GM23338 (cell line): ENCODE measurements at regions not wholly inside any gene's neighbourhood (a gene's known extent, or its start where the extent isn't known, plus 50 kb on each side); places are given as distances from the start of the nearest gene placed in this dataset.

Experiments
- ATAC-seq: fragments of 200-7000 bp; cut with Tn5 transposase; 3 replicates; pipeline ENCODE4 v1.9.1; 2020
- DNase-seq: peaks from one replicate; pipeline ENCODE4 v3.0.0-alpha.2; 2015; ENCODE audit warnings: low spot score
- H2AFZ ChIP-seq: fragments of 200-600 bp; sonication (generic); 2 replicates; pipeline ENCODE4 v1.8.0; 2016; ENCODE audit warnings: antibody characterized with exemption, mild to moderate bottlenecking, moderate library complexity
- H3F3A ChIP-seq: fragments of 200-600 bp; sonication (generic); replicated peaks from 2 replicates; pipeline ENCODE4 v1.8.0; 2017; ENCODE audit warnings: antibody characterized with exemption, mixed run types, low read depth
- H3K27ac ChIP-seq: fragments of 200-600 bp; sonication (generic); 2 replicates; pipeline ENCODE4 v1.6.1; 2016; ENCODE audit warnings: low read depth
- H3K27me3 ChIP-seq: fragments of 200-600 bp; sonication (generic); 2 replicates; pipeline ENCODE4 v1.8.0; 2016; ENCODE audit warnings: mild to moderate bottlenecking, mixed run types, moderate library complexity; ENCODE audit not compliant: insufficient read depth
- H3K36me3 ChIP-seq: fragments of 200-600 bp; sonication (generic); 2 replicates; pipeline ENCODE4 v1.8.0; 2016; ENCODE audit warnings: mild to moderate bottlenecking; ENCODE audit not compliant: insufficient read depth
- H3K4me1 ChIP-seq: fragments of 200-600 bp; sonication (generic); 2 replicates; pipeline ENCODE4 v1.8.0; 2016; ENCODE audit warnings: mild to moderate bottlenecking, moderate library complexity; ENCODE audit not compliant: insufficient read depth
- H3K4me2 ChIP-seq: fragments of 200-600 bp; sonication (generic); 2 replicates; pipeline ENCODE4 v1.7.1; 2017; ENCODE audit warnings: mixed run types
- H3K4me3 ChIP-seq: fragments of 200-600 bp; sonication (generic); 2 replicates; pipeline ENCODE4 v1.6.1; 2016; ENCODE audit warnings: mixed run types
- H3K79me2 ChIP-seq: fragments of 200-600 bp; sonication (generic); replicated peaks from 2 replicates; pipeline ENCODE4 v1.8.0; 2017; ENCODE audit warnings: mild to moderate bottlenecking; ENCODE audit not compliant: insufficient read depth
- H3K9me2 ChIP-seq: fragments of 200-600 bp; sonication (generic); 2 replicates; pipeline ENCODE4 v1.8.0; 2017; ENCODE audit not compliant: insufficient read depth
- H4K20me1 ChIP-seq: fragments of 200-600 bp; sonication (generic); replicated peaks from 2 replicates; pipeline ENCODE4 v1.8.0; 2017; ENCODE audit warnings: mild to moderate bottlenecking; ENCODE audit not compliant: insufficient read depth
- H3K27ac Mint-ChIP-seq: 2 replicates; pipeline ENCODE4 v1.8.0; 2020; ENCODE audit warnings: inconsistent platforms, mild to moderate bottlenecking, moderate library complexity, mixed read lengths
- H3K27me3 Mint-ChIP-seq: 3 replicates; pipeline ENCODE4 v1.8.0; 2022; ENCODE audit warnings: low read depth, mild to moderate bottlenecking, moderate library complexity, mixed read lengths, inconsistent platforms; ENCODE audit not compliant: insufficient read depth, poor library complexity
- H3K36me3 Mint-ChIP-seq: 3 replicates; pipeline ENCODE4 v1.8.0; 2021; ENCODE audit warnings: low read depth, mild to moderate bottlenecking, inconsistent platforms, moderate library complexity, mixed read lengths
- H3K4me1 Mint-ChIP-seq: 3 replicates; pipeline ENCODE4 v1.8.0; 2020; ENCODE audit warnings: mild to moderate bottlenecking, inconsistent platforms, mixed read lengths
- H3K4me3 Mint-ChIP-seq: 3 replicates; pipeline ENCODE4 v1.8.0; 2021; ENCODE audit warnings: moderate library complexity, mild to moderate bottlenecking, inconsistent platforms, mixed read lengths
- H3K9me3 Mint-ChIP-seq: 3 replicates; pipeline ENCODE4 v1.8.0; 2020; ENCODE audit warnings: moderate library complexity, mild to moderate bottlenecking, inconsistent platforms, mixed read lengths
- CREB1 ChIP-seq: fragments of 250-450 bp; sonication (Bioruptor Pico); IDR thresholded peaks from 2 replicates; pipeline ENCODE4 v1.5.0; 2020; ENCODE audit warnings: low read depth, mild to moderate bottlenecking, moderate library complexity
- ETS1 ChIP-seq: IDR thresholded peaks from 2 replicates; pipeline ENCODE4 v1.6.1; 2016; ENCODE audit warnings: antibody characterized with exemption
- EZH2 ChIP-seq: fragments of 200-600 bp; sonication (generic); IDR thresholded peaks from one replicate; pipeline ENCODE4 v1.8.0; 2017; ENCODE audit warnings: antibody characterized with exemption, mild to moderate bottlenecking, low read depth; ENCODE audit not compliant: unreplicated experiment
- EZH2phosphoT487 ChIP-seq: fragments of 200-600 bp; sonication (generic); IDR thresholded peaks from one replicate; pipeline ENCODE4 v1.8.1; 2018; ENCODE audit warnings: antibody characterized with exemption; ENCODE audit not compliant: unreplicated experiment
- JUNB ChIP-seq: IDR thresholded peaks from one replicate; pipeline ENCODE4 v1.6.1; 2016; ENCODE audit warnings: antibody characterized with exemption; ENCODE audit not compliant: unreplicated experiment
- POLR2AphosphoS5 ChIP-seq: IDR thresholded peaks from 2 replicates; pipeline ENCODE4 v1.6.1; 2016; ENCODE audit warnings: antibody characterized with exemption, low read depth
- STAT1 ChIP-seq: IDR thresholded peaks from one replicate; pipeline ENCODE4 v1.6.1; 2016; ENCODE audit warnings: antibody characterized with exemption; ENCODE audit not compliant: unreplicated experiment
- ZNF114 ChIP-seq: fragments of 250-450 bp; sonication (Bioruptor Pico); IDR thresholded peaks from 2 replicates; pipeline ENCODE4 v1.5.0; 2020; ENCODE audit warnings: mild to moderate bottlenecking, moderate library complexity
- ZNF331 ChIP-seq: fragments of 250-450 bp; sonication (Bioruptor Pico); IDR thresholded peaks from 2 replicates; pipeline ENCODE4 v1.5.0; 2020; ENCODE audit warnings: low read depth, mild to moderate bottlenecking, moderate library complexity
- TF ChIP-seq, protein P1 (sequence below), 2 experiments: fragments of 200-600 bp in 1 of 2; sonication (generic) in 1 of 2; conservative IDR thresholded peaks; 2 replicates each; pipeline versions ENCODE4 v1.5.1 to v1.6.1; 2016 to 2017; ENCODE audit warnings: antibody characterized with exemption in 2 of 2, low read depth in 2 of 2, mild to moderate bottlenecking in 2 of 2, moderate library complexity in 1 of 2
- TF ChIP-seq, protein P2 (sequence below): IDR thresholded peaks from one replicate; pipeline ENCODE4 v1.6.1; 2018; ENCODE audit warnings: antibody characterized with exemption; ENCODE audit not compliant: unreplicated experiment

DNA sequence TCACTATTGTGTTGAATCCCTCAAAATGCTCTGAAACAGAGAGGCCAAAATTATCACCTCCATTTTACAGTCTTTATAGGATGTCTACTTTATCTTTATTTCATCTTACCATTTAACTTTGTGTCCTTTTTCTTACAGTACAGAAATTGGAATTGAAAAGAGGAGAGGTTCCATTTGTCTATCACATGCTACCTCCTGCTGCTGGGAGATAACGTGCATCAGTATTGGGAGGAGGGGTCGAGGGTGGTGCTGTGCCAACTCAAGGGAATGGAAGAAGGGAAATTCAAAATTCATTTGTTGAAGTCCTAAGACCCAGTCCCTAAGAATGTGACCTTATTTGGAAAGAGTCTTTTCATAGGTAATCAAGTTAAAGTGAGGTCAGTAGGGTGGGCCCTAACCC lies 85.3 kb downstream of the HHIPL2 start:
- Histone ChIP-seq H3K27me3 (no peaks in the 10 kb centered on the region), H3K27ac (no peak overlapping the region), H3K79me2 (no peaks in the 10 kb centered on the region), H3K9me2 (peaks cover 4% of the 10 kb centered on the region; the same call in 1 of the 2 replicates), H4K20me1 (no peaks in the 10 kb centered on the region), H2AFZ (no peak overlapping the region), H3K36me3 (no peaks in the 10 kb centered on the region), H3K4me3 (no peak overlapping the region), H3F3A (no peaks in the 10 kb centered on the region), H3K4me2 (no peak overlapping the region), H3K4me1 (0 out of 2 replicates have a peak, but pooled peaks cover 5% of the 10 kb centered on the region)
- H3K9me3 Mint-ChIP-seq = peaks cover 34% of the 10 kb centered on the region
- H3K36me3 Mint-ChIP-seq = peaks cover 13% of the 10 kb centered on the region
- no peak overlapping the region for H3K4me3 Mint-ChIP-seq
- ATAC-seq = no peak
- no peak for TF ChIP-seq STAT1
- TF ChIP-seq, protein P1, sequence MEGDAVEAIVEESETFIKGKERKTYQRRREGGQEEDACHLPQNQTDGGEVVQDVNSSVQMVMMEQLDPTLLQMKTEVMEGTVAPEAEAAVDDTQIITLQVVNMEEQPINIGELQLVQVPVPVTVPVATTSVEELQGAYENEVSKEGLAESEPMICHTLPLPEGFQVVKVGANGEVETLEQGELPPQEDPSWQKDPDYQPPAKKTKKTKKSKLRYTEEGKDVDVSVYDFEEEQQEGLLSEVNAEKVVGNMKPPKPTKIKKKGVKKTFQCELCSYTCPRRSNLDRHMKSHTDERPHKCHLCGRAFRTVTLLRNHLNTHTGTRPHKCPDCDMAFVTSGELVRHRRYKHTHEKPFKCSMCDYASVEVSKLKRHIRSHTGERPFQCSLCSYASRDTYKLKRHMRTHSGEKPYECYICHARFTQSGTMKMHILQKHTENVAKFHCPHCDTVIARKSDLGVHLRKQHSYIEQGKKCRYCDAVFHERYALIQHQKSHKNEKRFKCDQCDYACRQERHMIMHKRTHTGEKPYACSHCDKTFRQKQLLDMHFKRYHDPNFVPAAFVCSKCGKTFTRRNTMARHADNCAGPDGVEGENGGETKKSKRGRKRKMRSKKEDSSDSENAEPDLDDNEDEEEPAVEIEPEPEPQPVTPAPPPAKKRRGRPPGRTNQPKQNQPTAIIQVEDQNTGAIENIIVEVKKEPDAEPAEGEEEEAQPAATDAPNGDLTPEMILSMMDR (conservative IDR thresholded peaks at IDR 0.05; ENCODE audit: low read depth in 2 of 2) = no peak
- TF ChIP-seq ETS1 = no peak
- no peak for DNase-seq
- H3K27me3 Mint-ChIP-seq = peaks cover 12% of the 10 kb centered on the region
- H3K4me1 Mint-ChIP-seq = peaks cover 5% of the 10 kb centered on the region; the same call in 2 of the 3 replicates
- no peak overlapping the region for H3K27ac Mint-ChIP-seq

DNA sequence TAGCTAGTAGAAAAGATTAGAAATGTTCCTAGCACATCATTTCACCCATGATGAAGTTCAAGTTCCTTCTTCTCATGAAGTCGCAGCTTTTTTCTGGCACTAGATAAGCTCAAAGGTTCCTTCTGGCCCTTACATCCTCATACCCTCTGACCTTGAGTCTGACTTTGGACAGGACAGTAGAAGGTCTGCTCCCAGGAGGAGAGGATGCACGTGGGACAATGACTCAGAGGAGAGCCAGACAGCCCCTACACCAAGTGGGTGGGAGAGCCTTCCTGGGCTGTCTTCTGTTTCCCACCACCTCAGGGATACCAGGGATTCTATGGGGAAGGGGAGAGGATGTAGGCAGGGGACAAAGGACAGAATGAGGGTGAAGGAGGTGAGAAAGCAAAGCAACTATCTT lies 86.0 kb downstream of the HHIPL2 start:
- H3K36me3 ChIP-seq = no peaks in the 10 kb centered on the region
- no peak for DNase-seq
- no peak overlapping the region for H3K27ac ChIP-seq
- H3K27ac Mint-ChIP-seq = no peak overlapping the region
- no peaks in the 10 kb centered on the region for H4K20me1 ChIP-seq
- no peaks in the 10 kb centered on the region for H3K27me3 ChIP-seq
- H3K4me1 ChIP-seq = 0 out of 2 replicates have a peak, but pooled peaks cover 5% of the 10 kb centered on the region
- H3F3A ChIP-seq = no peaks in the 10 kb centered on the region
- H3K4me3 Mint-ChIP-seq = no peak overlapping the region
- ATAC-seq = no peak
- H3K4me2 ChIP-seq = no peak overlapping the region
- H3K4me1 Mint-ChIP-seq = peaks cover 5% of the 10 kb centered on the region; the same call in 2 of the 3 replicates
- no peak overlapping the region for H3K4me3 ChIP-seq
- peaks cover 12% of the 10 kb centered on the region for H3K27me3 Mint-ChIP-seq
- H3K79me2 ChIP-seq = no peaks in the 10 kb centered on the region
- no peak overlapping the region for H2AFZ ChIP-seq
- H3K9me3 Mint-ChIP-seq = peaks cover 41% of the 10 kb centered on the region
- peaks cover 20% of the 10 kb centered on the region for H3K36me3 Mint-ChIP-seq
- peaks cover 4% of the 10 kb centered on the region; the same call in 1 of the 2 replicates for H3K9me2 ChIP-seq
- TF ChIP-seq ZNF114 (CRISPR knock-in tag) (no peak), EZH2phosphoT487 (no peak), STAT1 (no peak), ZNF331 (CRISPR knock-in tag) (no peak), CREB1 (CRISPR knock-in tag) (no peak), JUNB (no peak), EZH2 (no peak), POLR2AphosphoS5 (no peak)
- TF ChIP-seq, protein P2, sequence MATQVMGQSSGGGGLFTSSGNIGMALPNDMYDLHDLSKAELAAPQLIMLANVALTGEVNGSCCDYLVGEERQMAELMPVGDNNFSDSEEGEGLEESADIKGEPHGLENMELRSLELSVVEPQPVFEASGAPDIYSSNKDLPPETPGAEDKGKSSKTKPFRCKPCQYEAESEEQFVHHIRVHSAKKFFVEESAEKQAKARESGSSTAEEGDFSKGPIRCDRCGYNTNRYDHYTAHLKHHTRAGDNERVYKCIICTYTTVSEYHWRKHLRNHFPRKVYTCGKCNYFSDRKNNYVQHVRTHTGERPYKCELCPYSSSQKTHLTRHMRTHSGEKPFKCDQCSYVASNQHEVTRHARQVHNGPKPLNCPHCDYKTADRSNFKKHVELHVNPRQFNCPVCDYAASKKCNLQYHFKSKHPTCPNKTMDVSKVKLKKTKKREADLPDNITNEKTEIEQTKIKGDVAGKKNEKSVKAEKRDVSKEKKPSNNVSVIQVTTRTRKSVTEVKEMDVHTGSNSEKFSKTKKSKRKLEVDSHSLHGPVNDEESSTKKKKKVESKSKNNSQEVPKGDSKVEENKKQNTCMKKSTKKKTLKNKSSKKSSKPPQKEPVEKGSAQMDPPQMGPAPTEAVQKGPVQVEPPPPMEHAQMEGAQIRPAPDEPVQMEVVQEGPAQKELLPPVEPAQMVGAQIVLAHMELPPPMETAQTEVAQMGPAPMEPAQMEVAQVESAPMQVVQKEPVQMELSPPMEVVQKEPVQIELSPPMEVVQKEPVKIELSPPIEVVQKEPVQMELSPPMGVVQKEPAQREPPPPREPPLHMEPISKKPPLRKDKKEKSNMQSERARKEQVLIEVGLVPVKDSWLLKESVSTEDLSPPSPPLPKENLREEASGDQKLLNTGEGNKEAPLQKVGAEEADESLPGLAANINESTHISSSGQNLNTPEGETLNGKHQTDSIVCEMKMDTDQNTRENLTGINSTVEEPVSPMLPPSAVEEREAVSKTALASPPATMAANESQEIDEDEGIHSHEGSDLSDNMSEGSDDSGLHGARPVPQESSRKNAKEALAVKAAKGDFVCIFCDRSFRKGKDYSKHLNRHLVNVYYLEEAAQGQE = no peak
- TF ChIP-seq, protein P1 (conservative IDR thresholded peaks at IDR 0.05; ENCODE audit: low read depth in 2 of 2) = no peak
